Testis (tissue), 2 donors: ENCODE measurements at regions not wholly inside any gene's neighbourhood (a gene's known extent, or its start where the extent isn't known, plus 50 kb on each side); places are given as distances from the start of the nearest gene placed in this dataset.

Experiments
- CTCF ChIP-seq, 3 experiments: fragments of 450-650 bp in 2 of 3; fragments of 200-600 bp in 1 of 3; sonication (generic) in 1 of 3; IDR thresholded peaks; one replicate each; pipeline ENCODE4 v1.5.1; 2016 to 2019; ENCODE audit warnings: antibody characterized with exemption in 3 of 3, mild to moderate bottlenecking in 2 of 3, moderate library complexity in 1 of 3
- POLR2A ChIP-seq: fragments of 450-650 bp; IDR thresholded peaks from one replicate; pipeline ENCODE4 v1.6.1; 2017; ENCODE audit warnings: antibody characterized with exemption, mild to moderate bottlenecking, moderate library complexity

DNA sequence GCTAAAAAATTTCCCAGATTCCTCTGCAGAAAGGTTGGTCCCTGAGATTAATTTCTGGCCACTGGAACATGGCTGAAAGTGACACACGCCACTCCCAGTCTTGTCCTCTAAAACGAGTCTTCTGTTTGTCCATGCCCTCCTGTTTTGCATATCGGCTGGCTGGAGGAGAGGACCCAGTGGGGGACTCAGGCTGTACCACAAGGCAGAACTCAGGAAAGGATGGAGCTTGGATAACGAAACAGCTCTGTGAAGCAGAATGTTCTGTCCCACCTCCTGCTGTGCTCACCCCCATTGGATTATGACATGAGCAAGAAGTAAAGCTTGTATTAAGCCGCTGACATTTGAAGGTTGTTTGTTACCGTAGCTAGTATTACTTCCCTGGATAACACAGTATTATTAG lies 856.2 kb downstream of the BCL11B start:
- TF ChIP-seq CTCF (IDR thresholded peaks at IDR 0.05) (no peak), POLR2A (no peak)
